Right cardiac atrium (tissue), 5 donors: ENCODE measurements at regions not wholly inside any gene's neighbourhood (a gene's known extent, or its start where the extent isn't known, plus 50 kb on each side); places are given as distances from the start of the nearest gene placed in this dataset.
"Not testable (repeated sequence)": the region's sequence is repeated elsewhere in the genome, so short reads cannot be mapped to it uniquely, and the experiment has no call there.

ENCODE experiments used
- ATAC-seq, 2 donors: fragments of 200-7000 bp; cut with Tn5 transposase; one replicate each; pipeline versions ENCODE4 v1.8.0 to v1.9.1; 2020; ENCODE audit warnings: moderate library complexity in 2 of 2, mild to moderate bottlenecking in 1 of 2
- DNase-seq, 3 donors: peaks; one replicate each; pipeline ENCODE4 v3.0.0-alpha.2; 2020
- H3K27ac ChIP-seq: one replicate; pipeline ENCODE4 v1.5.1; 2013; ENCODE audit warnings: mild to moderate bottlenecking, low read length, control low read depth, moderate library complexity
- H3K27me3 ChIP-seq: one replicate; pipeline ENCODE4 v1.6.1; 2013; ENCODE audit not compliant: control insufficient read depth, insufficient read depth
- H3K4me1 ChIP-seq: one replicate; pipeline ENCODE4 v1.6.1; 2013; ENCODE audit warnings: low read length; ENCODE audit not compliant: control insufficient read depth, insufficient read depth
- H3K4me3 ChIP-seq: one replicate; pipeline ENCODE4 v1.5.1; 2013; ENCODE audit warnings: low read length, control low read depth
- H3K9me3 ChIP-seq: one replicate; pipeline ENCODE4 v1.6.1; 2013; ENCODE audit warnings: low read length; ENCODE audit not compliant: control insufficient read depth
- WGBS: extraction: QIAGEN DNeasy Blood & Tissue Kit; methylation state at CpG from one replicate; pipeline ENCODE4 v1.1.7; 2013; 5-methylcytosine and 5-hydroxymethylcytosine counted together
- intact Hi-C, 4 donors: fragments of 100-400 bp; cut with DNase I; formaldehyde crosslinking; loops; one replicate each; pipeline versions ENCODE4 v1.11.0 to v1.14.0; 2022 to 2023
- donor health status: healthy with polysubstance abuse.
- donor health status: DM: no; HTN: yes; CAD: no.
- donor health status: DM: no; HTN: no; CAD: no.
- donor health status: DM: no; HTN: yes; CAD: no; lungs with severe emphysema.
- donor health status: DM: yes; HTN: yes; CAD: no.

DNA sequence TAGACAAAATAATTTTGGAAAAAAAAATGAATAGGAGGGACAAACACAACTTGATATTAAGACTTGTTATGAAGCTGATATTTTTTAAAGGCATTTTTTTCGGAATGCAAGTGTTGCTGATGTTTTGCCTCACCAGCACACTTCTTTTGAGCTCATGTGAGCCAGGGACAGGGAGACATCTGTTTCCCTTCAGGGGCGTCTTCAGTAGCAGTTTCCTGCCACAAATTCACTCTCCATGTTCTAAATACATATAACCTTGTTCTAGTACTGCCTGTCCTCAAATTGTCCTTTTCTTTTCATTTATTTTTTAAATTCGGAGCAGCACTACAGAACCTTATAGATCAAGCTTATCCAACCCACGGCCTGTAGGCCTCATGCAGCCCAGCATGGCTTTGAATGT, 316.0 kb upstream of the PAPPA start:
- Histone ChIP-seq H3K4me1 (no peaks in the 10 kb centered on the region), H3K4me3 (no peak overlapping the region), H3K27me3 (no peaks in the 10 kb centered on the region), H3K27ac (no peak overlapping the region), H3K9me3 (no peaks in the 10 kb centered on the region)
- ATAC-seq (no peak), DNase-seq (no peak)
- intact Hi-C loops = no loop called here
- WGBS = 52% methylated on average over 4 of the region's 4 CpGs

DNA sequence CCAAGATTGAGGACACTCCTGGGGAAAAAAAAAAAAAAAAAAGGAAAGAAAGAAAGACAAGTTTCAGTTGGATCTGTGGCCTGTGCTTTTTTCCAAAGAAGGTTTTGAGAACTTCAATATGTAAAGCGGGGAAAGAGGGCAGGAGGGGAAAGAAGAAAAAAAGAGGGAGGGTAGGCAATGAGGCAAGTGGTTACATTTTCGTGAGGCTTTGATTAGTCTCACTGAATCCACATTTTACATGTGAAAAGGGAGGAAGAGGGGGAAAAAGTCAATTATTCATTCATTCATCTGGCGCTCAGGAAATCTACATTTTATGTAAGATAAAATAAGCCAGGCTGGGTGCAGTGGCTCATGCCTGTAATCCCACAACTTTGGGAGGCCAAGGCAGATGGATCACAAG, 315.2 kb upstream of the PAPPA start:
- no peaks in the 10 kb centered on the region for H3K27me3 ChIP-seq
- no peaks in the 10 kb centered on the region for H3K9me3 ChIP-seq
- intact Hi-C loops = no loop called here
- 85% methylated on average over 3 of the region's 3 CpGs for WGBS
- no peaks in the 10 kb centered on the region for H3K4me1 ChIP-seq
- DNase-seq (no peak), ATAC-seq (no peak)
- H3K27ac ChIP-seq = no peak overlapping the region
- H3K4me3 ChIP-seq = no peak overlapping the region

DNA sequence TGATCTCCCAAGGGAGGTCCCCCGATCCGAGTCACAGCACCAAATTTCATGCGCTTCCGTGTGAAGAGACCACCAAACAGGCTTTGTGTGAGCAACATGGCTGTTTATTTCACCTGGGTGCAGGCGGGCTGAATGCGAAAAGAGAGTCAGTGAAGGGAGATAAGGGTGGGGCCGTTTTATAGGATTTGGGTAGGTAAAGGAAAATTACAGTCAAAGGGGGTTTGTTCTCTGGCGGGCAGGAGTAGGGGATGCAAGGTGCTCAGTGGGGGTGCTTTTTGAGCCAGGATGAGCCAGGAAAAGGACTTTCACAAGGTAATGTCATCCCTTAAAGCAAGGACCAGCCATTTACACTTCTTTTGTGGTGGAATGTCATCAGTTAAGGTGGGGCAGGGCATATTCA, 309.2 kb upstream of the PAPPA start:
- H3K27ac ChIP-seq, DNase-seq, intact Hi-C loops, ATAC-seq, H3K4me1 ChIP-seq, H3K9me3 ChIP-seq, H3K4me3 ChIP-seq, H3K27me3 ChIP-seq: not testable (repeated sequence)
- 88% methylated on average over 8 of the region's 8 CpGs for WGBS

DNA sequence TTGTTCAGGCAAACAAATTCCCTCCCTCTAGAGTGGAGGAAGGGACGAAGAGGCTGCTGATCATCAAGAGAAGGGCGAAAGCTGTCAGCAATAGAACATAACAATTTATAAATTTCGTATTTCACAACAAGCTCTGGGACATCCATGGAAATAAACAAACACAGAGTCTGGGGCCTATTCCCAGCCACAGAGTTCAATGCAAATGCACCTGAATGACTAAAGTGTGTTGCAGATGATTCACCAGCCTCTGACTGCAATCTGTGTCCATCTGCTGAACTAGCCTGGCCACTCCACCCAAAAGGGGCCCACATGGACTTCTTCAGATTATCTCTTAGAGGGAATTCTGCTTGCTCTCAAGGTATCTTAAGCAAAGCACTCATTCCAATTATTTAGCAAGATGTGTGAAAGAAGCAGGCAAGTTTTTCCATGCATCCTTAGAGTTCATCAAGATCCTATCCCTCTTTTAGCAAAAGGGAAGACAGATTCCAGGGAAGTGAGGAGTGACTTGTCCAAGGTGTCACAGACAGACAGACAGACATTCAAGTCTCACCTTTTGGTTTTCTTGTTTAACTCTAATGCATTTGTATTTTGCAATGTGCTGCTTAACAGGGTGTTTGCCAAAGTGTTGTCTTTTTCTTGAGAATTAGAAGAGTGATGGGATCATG, 307.8 kb upstream of the PAPPA start:
- Histone ChIP-seq H3K27me3 (no peaks in the 10 kb centered on the region), H3K27ac (no peak overlapping the region), H3K4me1 (no peaks in the 10 kb centered on the region), H3K9me3 (no peaks in the 10 kb centered on the region), H3K4me3 (no peak overlapping the region)
- intact Hi-C loops = no loop called here
- DNase-seq = no peak
- WGBS = 72% methylated on average over 3 of the region's 3 CpGs
- no peak for ATAC-seq

DNA sequence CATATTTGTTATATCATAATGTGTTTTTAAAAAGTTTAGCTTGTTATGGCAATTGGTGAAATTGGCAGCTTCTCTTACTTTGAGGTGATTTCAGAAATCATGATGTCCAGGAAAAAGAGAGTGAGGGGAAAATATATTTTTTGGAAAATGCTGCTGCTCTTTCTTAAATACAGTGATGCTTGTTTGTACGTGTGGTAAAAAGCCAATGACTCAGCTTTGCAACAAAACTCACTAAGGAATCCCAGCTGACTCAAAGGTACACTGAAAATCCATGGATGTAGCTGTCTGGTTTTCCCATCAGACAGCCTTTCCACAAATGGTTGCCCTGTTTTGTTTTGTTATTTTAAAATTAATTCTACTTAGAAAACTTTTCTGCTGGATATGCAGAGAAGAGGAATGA, 306.4 kb upstream of the PAPPA start:
- Histone ChIP-seq H3K9me3 (no peaks in the 10 kb centered on the region), H3K27ac (no peak overlapping the region), H3K4me1 (no peaks in the 10 kb centered on the region), H3K27me3 (no peaks in the 10 kb centered on the region), H3K4me3 (no peak overlapping the region)
- ATAC-seq = no peak
- no peak for DNase-seq
- intact Hi-C loops = no loop called here
- 44% methylated on average over 1 of the region's 1 CpG for WGBS

GRCh38 chr9:115849679-115850412, 303.7 kb upstream of the PAPPA start:
- 49% methylated on average over 3 of the region's 3 CpGs for WGBS
- Histone ChIP-seq H3K27ac (no peak overlapping the region), H3K27me3 (no peaks in the 10 kb centered on the region), H3K4me1 (no peaks in the 10 kb centered on the region), H3K4me3 (no peak overlapping the region), H3K9me3 (no peaks in the 10 kb centered on the region)
- no peak for ATAC-seq
- peak in 2 of 3 donors; percentile 37 to 62 for DNase-seq
- intact Hi-C loops = no loop called here

GRCh38 chr9:115850548-115851304, 302.9 kb upstream of the PAPPA start:
- no peak for ATAC-seq
- H3K9me3 ChIP-seq = no peaks in the 10 kb centered on the region
- no peak overlapping the region for H3K27ac ChIP-seq
- WGBS = 82% methylated on average over 1 of the region's 1 CpG
- intact Hi-C loops = no loop called here
- H3K27me3 ChIP-seq = no peaks in the 10 kb centered on the region
- no peaks in the 10 kb centered on the region for H3K4me1 ChIP-seq
- no peak overlapping the region for H3K4me3 ChIP-seq
- no peak for DNase-seq

GRCh38 chr9:115855458-115856133, 298.0 kb upstream of the PAPPA start:
- Histone ChIP-seq H3K27ac (no peak overlapping the region), H3K4me1 (no peaks in the 10 kb centered on the region), H3K9me3 (no peaks in the 10 kb centered on the region), H3K27me3 (no peaks in the 10 kb centered on the region), H3K4me3 (no peak overlapping the region)
- intact Hi-C loops = no loop called here
- DNase-seq (no peak), ATAC-seq (no peak)

DNA sequence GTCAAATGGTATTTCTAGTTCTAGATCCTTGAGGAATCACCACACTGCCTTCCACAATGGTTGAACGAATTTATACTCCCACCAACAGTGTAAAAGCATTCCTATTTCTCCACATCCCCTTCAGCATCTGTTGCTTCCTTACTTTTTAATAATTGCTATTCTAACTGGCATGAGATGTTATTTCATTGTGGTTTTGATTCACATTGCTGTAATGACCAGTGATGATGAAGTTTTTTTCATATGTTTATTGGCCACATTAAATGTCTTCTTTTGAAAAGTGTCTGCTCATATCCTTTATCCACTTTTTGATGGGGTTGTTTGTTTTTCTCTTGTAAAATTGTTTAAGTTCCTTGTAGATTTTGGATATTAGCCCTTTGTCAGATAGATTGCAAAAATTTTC, 295.2 kb upstream of the PAPPA start:
- ATAC-seq, H3K27ac ChIP-seq, H3K4me1 ChIP-seq, DNase-seq, intact Hi-C loops, H3K27me3 ChIP-seq, H3K4me3 ChIP-seq, H3K9me3 ChIP-seq: not testable (repeated sequence)
- WGBS = 49% methylated on average over 1 of the region's 1 CpG

DNA sequence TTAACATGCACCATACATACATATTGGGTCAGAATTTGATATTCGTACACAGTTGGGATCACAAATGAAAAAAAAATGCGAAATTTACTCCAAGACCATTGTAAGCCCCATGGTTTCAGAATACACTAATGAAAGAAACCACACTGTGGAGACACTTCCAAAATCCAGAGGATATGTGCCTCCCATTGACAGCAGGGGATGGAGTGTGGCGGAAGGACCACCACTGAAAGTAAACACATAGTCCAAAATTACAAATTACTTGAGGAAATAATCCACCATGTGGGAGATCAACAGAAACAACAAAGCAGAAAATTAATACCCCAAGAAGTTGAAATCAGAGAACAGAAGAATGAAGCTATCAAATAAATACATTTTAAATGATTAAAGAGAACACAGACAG, 291.6 kb upstream of the PAPPA start:
- Histone ChIP-seq H3K4me1 (no peaks in the 10 kb centered on the region), H3K9me3 (no peaks in the 10 kb centered on the region), H3K27me3 (no peaks in the 10 kb centered on the region), H3K27ac (no peak overlapping the region), H3K4me3 (no peak overlapping the region)
- DNase-seq (no peak), ATAC-seq (no peak)
- WGBS = 82% methylated on average over 3 of the region's 3 CpGs
- intact Hi-C loops = no loop called here

GRCh38 chr9:115864581-115864980, 289.0 kb upstream of the PAPPA start:
- Histone ChIP-seq H3K27me3 (no peaks in the 10 kb centered on the region), H3K9me3 (no peaks in the 10 kb centered on the region), H3K4me3 (no peak overlapping the region), H3K27ac (no peak overlapping the region), H3K4me1 (no peaks in the 10 kb centered on the region)
- DNase-seq = no peak
- no peak for ATAC-seq
- intact Hi-C loops = no loop called here
